Hepatocyte (in vitro differentiated cells): ENCODE measurements at regions not wholly inside any gene's neighbourhood (a gene's known extent, or its start where the extent isn't known, plus 50 kb on each side); places are given as distances from the start of the nearest gene placed in this dataset.

ENCODE experiments used
- DNase-seq: peaks from one replicate; pipeline ENCODE4 v3.0.0-alpha.2; 2016; ENCODE audit warnings: low spot score
- H2AFZ ChIP-seq: fragments of 200-600 bp; sonication (generic); 2 replicates; pipeline ENCODE4 v1.6.0; 2016; ENCODE audit warnings: antibody characterized with exemption, mild to moderate bottlenecking
- H3K27ac ChIP-seq: fragments of 200-600 bp; sonication (generic); 2 replicates; pipeline ENCODE4 v1.5.1; 2016; ENCODE audit warnings: mild to moderate bottlenecking
- H3K27me3 ChIP-seq: fragments of 200-600 bp; sonication (generic); 2 replicates; pipeline ENCODE4 v1.6.1; 2016
- H3K36me3 ChIP-seq: fragments of 200-600 bp; sonication (generic); replicated peaks from 2 replicates; pipeline ENCODE4 v1.5.1; 2016; ENCODE audit warnings: low read depth; ENCODE audit not compliant: insufficient read depth
- H3K4me1 ChIP-seq: fragments of 200-600 bp; sonication (generic); 2 replicates; pipeline ENCODE4 v1.5.1; 2016; ENCODE audit warnings: mild to moderate bottlenecking, moderate library complexity; ENCODE audit not compliant: insufficient read depth
- H3K4me2 ChIP-seq: fragments of 200-600 bp; sonication (generic); 2 replicates; pipeline ENCODE4 v1.6.0; 2016
- H3K4me3 ChIP-seq: fragments of 200-600 bp; sonication (generic); 2 replicates; pipeline ENCODE4 v1.5.1; 2016; ENCODE audit warnings: mild to moderate bottlenecking
- H3K79me2 ChIP-seq: fragments of 200-600 bp; sonication (generic); 2 replicates; pipeline ENCODE4 v1.6.0; 2017; ENCODE audit warnings: mild to moderate bottlenecking
- H3K9me2 ChIP-seq: fragments of 200-600 bp; sonication (generic); replicated peaks from 2 replicates; pipeline ENCODE4 v1.6.0; 2017; ENCODE audit warnings: mild to moderate bottlenecking; ENCODE audit not compliant: insufficient read depth
- H3K9me3 ChIP-seq: fragments of 200-600 bp; sonication (generic); 2 replicates; pipeline ENCODE4 v1.5.1; 2016; ENCODE audit warnings: low read depth, mild to moderate bottlenecking
- H4K20me1 ChIP-seq: fragments of 200-600 bp; sonication (generic); 2 replicates; pipeline ENCODE4 v1.6.0; 2016; ENCODE audit warnings: mild to moderate bottlenecking; ENCODE audit not compliant: insufficient read depth, poor library complexity, severe bottlenecking
- EZH2 ChIP-seq: fragments of 200-600 bp; sonication (generic); IDR thresholded peaks from 2 replicates; pipeline ENCODE4 v1.6.1; 2016; ENCODE audit warnings: antibody characterized with exemption, mild to moderate bottlenecking, borderline replicate concordance
- EZH2phosphoT487 ChIP-seq: fragments of 200-600 bp; sonication (generic); IDR thresholded peaks from one replicate; pipeline ENCODE4 v1.6.1; 2018; ENCODE audit warnings: antibody characterized with exemption, mild to moderate bottlenecking, low read depth, moderate library complexity; ENCODE audit not compliant: unreplicated experiment, severe bottlenecking
- WGBS: methylation state at CpG from one replicate; pipeline ENCODE4 v1.1.6; 2016; ENCODE audit warnings: low lambda C conversion rate; ENCODE audit errors: missing lambda C conversion rate; 5-methylcytosine and 5-hydroxymethylcytosine counted together
- TF ChIP-seq, protein P1 (sequence below): fragments of 200-600 bp; sonication (generic); IDR thresholded peaks from 2 replicates; pipeline ENCODE4 v1.5.1; 2016; ENCODE audit warnings: antibody characterized with exemption, mild to moderate bottlenecking; ENCODE audit not compliant: poor library complexity

DNA sequence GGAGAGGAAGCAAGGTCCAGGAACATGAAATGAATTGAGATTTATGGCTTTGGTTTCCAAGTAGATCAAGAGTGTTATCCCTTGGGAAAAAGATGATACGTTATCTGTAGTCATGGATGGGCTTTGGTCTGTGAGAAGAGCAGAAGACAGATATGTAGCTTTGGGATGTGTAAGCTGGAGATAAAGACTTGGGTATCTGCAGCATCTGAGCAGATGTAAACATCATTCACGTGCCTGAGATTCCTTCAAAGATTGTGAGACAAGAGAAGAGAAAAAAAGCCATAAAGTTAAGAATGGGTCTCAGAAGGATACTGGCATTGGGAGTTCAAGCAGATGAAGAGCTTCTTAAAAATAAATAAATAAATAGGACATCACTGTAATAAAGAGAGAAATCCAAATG is 217.8 kb downstream of the PTPRC start:
- Histone ChIP-seq H3K4me3 (no peak overlapping the region), H3K27ac (no peak overlapping the region), H3K36me3 (no peaks in the 10 kb centered on the region), H4K20me1 (no peaks in the 10 kb centered on the region), H3K79me2 (no peaks in the 10 kb centered on the region), H2AFZ (no peak overlapping the region), H3K27me3 (no peaks in the 10 kb centered on the region), H3K9me2 (no peaks in the 10 kb centered on the region), H3K4me1 (no peaks in the 10 kb centered on the region), H3K9me3 (no peaks in the 10 kb centered on the region), H3K4me2 (no peak overlapping the region)
- TF ChIP-seq EZH2phosphoT487 (no peak), EZH2 (no peak)
- TF ChIP-seq, protein P1, sequence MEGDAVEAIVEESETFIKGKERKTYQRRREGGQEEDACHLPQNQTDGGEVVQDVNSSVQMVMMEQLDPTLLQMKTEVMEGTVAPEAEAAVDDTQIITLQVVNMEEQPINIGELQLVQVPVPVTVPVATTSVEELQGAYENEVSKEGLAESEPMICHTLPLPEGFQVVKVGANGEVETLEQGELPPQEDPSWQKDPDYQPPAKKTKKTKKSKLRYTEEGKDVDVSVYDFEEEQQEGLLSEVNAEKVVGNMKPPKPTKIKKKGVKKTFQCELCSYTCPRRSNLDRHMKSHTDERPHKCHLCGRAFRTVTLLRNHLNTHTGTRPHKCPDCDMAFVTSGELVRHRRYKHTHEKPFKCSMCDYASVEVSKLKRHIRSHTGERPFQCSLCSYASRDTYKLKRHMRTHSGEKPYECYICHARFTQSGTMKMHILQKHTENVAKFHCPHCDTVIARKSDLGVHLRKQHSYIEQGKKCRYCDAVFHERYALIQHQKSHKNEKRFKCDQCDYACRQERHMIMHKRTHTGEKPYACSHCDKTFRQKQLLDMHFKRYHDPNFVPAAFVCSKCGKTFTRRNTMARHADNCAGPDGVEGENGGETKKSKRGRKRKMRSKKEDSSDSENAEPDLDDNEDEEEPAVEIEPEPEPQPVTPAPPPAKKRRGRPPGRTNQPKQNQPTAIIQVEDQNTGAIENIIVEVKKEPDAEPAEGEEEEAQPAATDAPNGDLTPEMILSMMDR = no peak
- no peak for DNase-seq
- WGBS = 44% methylated on average over 2 of the region's 2 CpGs

- Histone ChIP-seq H3K36me3 (no peaks in the 10 kb centered on the region), H3K27ac (no peak overlapping the region), H3K79me2 (no peaks in the 10 kb centered on the region), H3K4me1 (no peaks in the 10 kb centered on the region), H3K4me2 (no peak overlapping the region), H3K9me2 (no peaks in the 10 kb centered on the region), H3K27me3 (no peaks in the 10 kb centered on the region), H3K4me3 (no peak overlapping the region), H2AFZ (no peak overlapping the region), H3K9me3 (no peaks in the 10 kb centered on the region), H4K20me1 (no peaks in the 10 kb centered on the region)
- TF ChIP-seq, protein P1 = no peak
- no peak for TF ChIP-seq EZH2phosphoT487
- no peak for TF ChIP-seq EZH2
- DNase-seq = no peak
- WGBS = 78% methylated on average over 2 of the region's 2 CpGs
Measured at GRCh38 chr1:198858033-198858432, 219.2 kb downstream of the PTPRC start.

DNA sequence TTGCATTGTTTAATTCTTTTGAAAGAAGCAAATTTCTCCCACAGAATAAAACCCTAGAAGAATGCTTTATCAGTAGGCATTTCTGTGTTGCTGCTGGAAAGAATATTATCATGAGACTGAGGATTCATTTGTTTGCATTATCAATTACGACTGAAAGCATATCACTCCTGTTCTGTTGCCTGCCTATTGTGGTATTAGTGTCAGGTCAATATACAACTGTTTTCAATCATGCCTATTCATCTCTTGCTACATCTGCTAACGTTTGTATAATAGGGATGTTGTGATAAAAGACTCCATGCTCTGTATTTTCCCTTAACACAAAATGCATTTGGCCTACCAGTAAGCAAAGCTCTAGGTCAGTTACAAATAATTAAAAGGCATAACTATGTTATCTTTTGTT is 221.5 kb downstream of the PTPRC start:
- H3K4me1 ChIP-seq = no peaks in the 10 kb centered on the region
- 18% methylated on average over 2 of the region's 2 CpGs for WGBS
- DNase-seq = no peak
- H2AFZ ChIP-seq = no peak overlapping the region
- H3K79me2 ChIP-seq = no peaks in the 10 kb centered on the region
- no peaks in the 10 kb centered on the region for H4K20me1 ChIP-seq
- H3K4me3 ChIP-seq = no peak overlapping the region
- H3K27me3 ChIP-seq = no peaks in the 10 kb centered on the region
- H3K9me3 ChIP-seq = no peaks in the 10 kb centered on the region
- H3K36me3 ChIP-seq = no peaks in the 10 kb centered on the region
- H3K27ac ChIP-seq = no peak overlapping the region
- H3K4me2 ChIP-seq = no peak overlapping the region
- no peaks in the 10 kb centered on the region for H3K9me2 ChIP-seq
- no peak for TF ChIP-seq EZH2phosphoT487
- no peak for TF ChIP-seq EZH2
- TF ChIP-seq, protein P1 = no peak

- Histone ChIP-seq H3K79me2 (peaks cover 1% of the 10 kb centered on the region), H4K20me1 (no peaks in the 10 kb centered on the region), H3K36me3 (no peaks in the 10 kb centered on the region), H3K9me3 (no peaks in the 10 kb centered on the region), H2AFZ (no peak overlapping the region), H3K27me3 (no peaks in the 10 kb centered on the region), H3K4me2 (no peak overlapping the region), H3K4me3 (no peak overlapping the region), H3K4me1 (no peaks in the 10 kb centered on the region), H3K9me2 (no peaks in the 10 kb centered on the region), H3K27ac (no peak overlapping the region)
- WGBS = 80% methylated on average over 2 of the region's 2 CpGs
- DNase-seq = no peak
- TF ChIP-seq, protein P1 = no peak
- no peak for TF ChIP-seq EZH2
- TF ChIP-seq EZH2phosphoT487 = no peak
Measured at GRCh38 chr1:198861636-198862035, 222.8 kb downstream of the PTPRC start.
